SU-DHL-6 (cell line): ENCODE measurements at regions not wholly inside any gene's neighbourhood (a gene's known extent, or its start where the extent isn't known, plus 50 kb on each side); places are given as distances from the start of the nearest gene placed in this dataset.

ENCODE experiments used
- H2AFZ ChIP-seq: fragments of 200-600 bp; sonication (generic); 2 replicates; pipeline ENCODE4 v1.6.1; 2014; ENCODE audit warnings: low read depth, mild to moderate bottlenecking, moderate library complexity, mixed read lengths, antibody characterized with exemption, low read length; ENCODE audit not compliant: severe bottlenecking
- H3F3A ChIP-seq: fragments of 200-600 bp; shearing (Covaris generic); 2 replicates; pipeline ENCODE4 v1.6.0; 2016; ENCODE audit warnings: antibody characterized with exemption, mild to moderate bottlenecking; ENCODE audit not compliant: insufficient read depth
- H3K27ac ChIP-seq: fragments of 200-600 bp; sonication (generic); 2 replicates; pipeline ENCODE4 v1.5.1; 2016; ENCODE audit warnings: low read depth, mild to moderate bottlenecking, low read length, moderate library complexity, mixed read lengths
- H3K27me3 ChIP-seq: fragments of 200-600 bp; sonication (generic), shearing (Covaris generic); 2 replicates; pipeline ENCODE4 v1.6.0; 2014; ENCODE audit warnings: mild to moderate bottlenecking, low read length
- H3K36me3 ChIP-seq: fragments of 200-600 bp; sonication (generic); 2 replicates; pipeline ENCODE4 v1.6.1; 2014; ENCODE audit warnings: mild to moderate bottlenecking, low read length, mixed read lengths
- H3K4me2 ChIP-seq: fragments of 300-600, 200-600 bp; shearing (Covaris generic), sonication (generic); 2 replicates; pipeline ENCODE4 v1.6.0; 2014; ENCODE audit warnings: low read length, low read depth, mild to moderate bottlenecking; ENCODE audit not compliant: poor library complexity, severe bottlenecking
- H3K4me3 ChIP-seq: fragments of 200-600 bp; sonication (generic); 2 replicates; pipeline ENCODE4 v1.5.1; 2014; ENCODE audit warnings: antibody characterized with exemption, low read length, mild to moderate bottlenecking, mixed read lengths; ENCODE audit not compliant: insufficient read depth, poor library complexity, severe bottlenecking
- H3K79me2 ChIP-seq: fragments of 200-600 bp; sonication (generic); 2 replicates; pipeline ENCODE4 v1.6.1; 2014; ENCODE audit warnings: mild to moderate bottlenecking, low read length, moderate library complexity; ENCODE audit not compliant: insufficient read depth
- H3K9ac ChIP-seq: fragments of 200-600 bp; sonication (generic); 2 replicates; pipeline ENCODE4 v1.7.0; 2014; ENCODE audit warnings: mild to moderate bottlenecking, low read length
- H3K9me2 ChIP-seq: fragments of 200-600 bp; sonication (generic); replicated peaks from 2 replicates; pipeline ENCODE4 v1.6.1; 2014; ENCODE audit warnings: low read length; ENCODE audit not compliant: insufficient read depth
- H3K9me3 ChIP-seq: fragments of 200-600 bp; sonication (generic); 2 replicates; pipeline ENCODE4 v1.6.1; 2014; ENCODE audit warnings: low read length, mixed read lengths; ENCODE audit not compliant: insufficient read depth
- H4K20me1 ChIP-seq: fragments of 200-600 bp; sonication (generic); 2 replicates; pipeline ENCODE4 v1.6.1; 2014; ENCODE audit warnings: low read depth, mild to moderate bottlenecking, antibody characterized with exemption, low read length, moderate library complexity, mixed read lengths
- CTCF ChIP-seq: fragments of 200-600 bp; sonication (generic); IDR thresholded peaks from one replicate; pipeline ENCODE4 v1.5.1; 2017; ENCODE audit warnings: antibody characterized with exemption, mild to moderate bottlenecking, low read length, moderate library complexity; ENCODE audit not compliant: insufficient read depth, poor library complexity, severe bottlenecking
- EZH2phosphoT487 ChIP-seq: fragments of 200-600 bp; sonication (generic), shearing (Covaris generic); conservative IDR thresholded peaks from 2 replicates; pipeline ENCODE4 v1.6.1; 2018; ENCODE audit warnings: mild to moderate bottlenecking, antibody characterized with exemption, low read length, moderate library complexity, mixed read lengths

GRCh38 chr12:115426732-115427131 lies 742.8 kb upstream of the TBX3 start:
- H3K9me3 ChIP-seq = no peaks in the 10 kb centered on the region
- no peak overlapping the region for H3K4me3 ChIP-seq
- H3K4me2 ChIP-seq = no peak overlapping the region
- no peaks in the 10 kb centered on the region for H4K20me1 ChIP-seq
- no peaks in the 10 kb centered on the region for H3K27me3 ChIP-seq
- H3K9ac ChIP-seq = no peak overlapping the region
- H3K36me3 ChIP-seq = no peaks in the 10 kb centered on the region
- no peaks in the 10 kb centered on the region for H3K79me2 ChIP-seq
- TF ChIP-seq EZH2phosphoT487 (no peak), CTCF (no peak)
- H3K9me2 ChIP-seq = no peaks in the 10 kb centered on the region
- H3K27ac ChIP-seq = no peak overlapping the region
- no peak overlapping the region for H2AFZ ChIP-seq
- no peaks in the 10 kb centered on the region for H3F3A ChIP-seq

DNA sequence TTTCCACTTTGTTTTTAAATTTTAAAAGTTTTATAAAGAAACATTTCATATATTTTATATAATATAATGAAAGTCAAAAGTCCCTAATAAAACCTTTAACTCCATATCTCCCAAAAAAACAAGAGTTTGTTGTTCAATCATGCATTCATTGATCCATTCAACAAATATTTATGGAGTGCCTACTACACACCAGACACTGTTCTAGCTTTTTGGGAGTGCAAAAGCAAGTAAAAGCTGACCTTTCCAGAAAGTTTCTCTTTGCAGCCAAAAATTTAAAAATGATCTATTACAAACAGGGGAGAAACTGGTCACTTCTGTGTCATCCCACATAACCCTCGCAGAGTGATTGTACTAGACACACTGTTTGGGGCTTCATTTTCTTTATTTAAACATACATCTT lies 740.0 kb upstream of the TBX3 start:
- Histone ChIP-seq H3K9me2 (no peaks in the 10 kb centered on the region), H3K9ac (no peak overlapping the region), H3K27me3 (no peaks in the 10 kb centered on the region), H3K36me3 (no peaks in the 10 kb centered on the region), H2AFZ (no peak overlapping the region), H3K79me2 (no peaks in the 10 kb centered on the region), H3K4me3 (no peak overlapping the region), H3K4me2 (no peak overlapping the region), H3F3A (no peaks in the 10 kb centered on the region), H3K9me3 (no peaks in the 10 kb centered on the region), H3K27ac (no peak overlapping the region), H4K20me1 (no peaks in the 10 kb centered on the region)
- no peak for TF ChIP-seq CTCF
- TF ChIP-seq EZH2phosphoT487 = no peak

DNA sequence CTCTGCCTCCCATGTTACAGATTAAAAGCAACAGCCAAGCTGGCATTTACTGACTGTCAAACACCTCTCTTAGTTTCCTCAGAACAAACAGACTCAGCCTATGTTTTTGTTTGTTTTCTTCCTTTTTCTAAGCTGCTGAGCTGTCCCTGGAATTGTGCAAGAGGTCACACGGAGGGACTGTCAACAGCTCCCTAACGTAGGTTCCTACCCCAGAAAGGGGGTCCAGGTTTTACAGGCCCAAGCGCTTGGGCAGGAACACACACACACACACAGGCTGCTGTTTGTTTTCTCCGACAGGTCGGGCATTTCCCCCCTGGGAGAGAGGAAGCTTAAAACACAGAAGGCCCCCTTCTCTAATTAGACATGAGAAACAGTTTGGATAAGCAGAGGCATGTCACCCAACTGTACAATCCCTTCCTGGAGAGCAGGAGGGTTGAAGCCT lies 739.6 kb upstream of the TBX3 start:
- no peak overlapping the region for H3K9ac ChIP-seq
- H2AFZ ChIP-seq = no peak overlapping the region
- no peaks in the 10 kb centered on the region for H3K36me3 ChIP-seq
- no peaks in the 10 kb centered on the region for H3K27me3 ChIP-seq
- H3K4me3 ChIP-seq = no peak overlapping the region
- no peaks in the 10 kb centered on the region for H3F3A ChIP-seq
- no peaks in the 10 kb centered on the region for H4K20me1 ChIP-seq
- H3K9me2 ChIP-seq = no peaks in the 10 kb centered on the region
- no peak overlapping the region for H3K4me2 ChIP-seq
- TF ChIP-seq CTCF (no peak), EZH2phosphoT487 (no peak)
- no peaks in the 10 kb centered on the region for H3K9me3 ChIP-seq
- H3K79me2 ChIP-seq = no peaks in the 10 kb centered on the region
- H3K27ac ChIP-seq = no peak overlapping the region
